Panc1 (cell line): ENCODE measurements at regions not wholly inside any gene's neighbourhood (a gene's known extent, or its start where the extent isn't known, plus 50 kb on each side); places are given as distances from the start of the nearest gene placed in this dataset.

Source experiments
- ATAC-seq: fragments of 200-7000 bp; cut with Tn5 transposase; 2 replicates; pipeline ENCODE4 v1.9.1; 2020; ENCODE audit warnings: mild to moderate bottlenecking, moderate library complexity
- BruUV-seq: library from RNA; stranded (reverse); fragments of 400-500 nt; replicated peaks from 2 replicates; lab custom pipeline; 2021; lab: Mats Ljungman, UMichigan
- CTCF ChIA-PET: fragments of 300-600 bp; sonication (Branson Sonifier 250); formaldehyde crosslinking; loops from one replicate; lab custom pipeline; 2022; ENCODE audit warnings: antibody characterized with exemption; lab: Charles Lee
- POLR2A ChIA-PET: fragments of 300-600 bp; sonication (Branson Sonifier 250); formaldehyde crosslinking; loops from one replicate; lab custom pipeline; 2022; ENCODE audit warnings: antibody characterized with exemption; lab: Charles Lee
- DNase-seq: peaks from one replicate; pipeline ENCODE4 v3.0.0-alpha.2; 2010; ENCODE audit warnings: low read depth, low spot score
- H3K27ac ChIP-seq: 2 replicates; pipeline ENCODE4 v1.5.1; 2011; ENCODE audit warnings: mild to moderate bottlenecking, low read length, inconsistent platforms
- H3K27me3 ChIP-seq: fragments of 200-500 bp; sonication (Bioruptor generic); 2 replicates; pipeline ENCODE4 v1.6.0; 2014; ENCODE audit warnings: low read length, inconsistent platforms; ENCODE audit not compliant: control insufficient read depth, insufficient read depth
- H3K36me3 ChIP-seq: fragments of 200-500 bp; sonication (Bioruptor generic); 2 replicates; pipeline ENCODE4 v1.5.1; 2014; ENCODE audit warnings: inconsistent platforms, mild to moderate bottlenecking, low read length, moderate library complexity; ENCODE audit not compliant: control insufficient read depth, insufficient read depth
- H3K4me1 ChIP-seq: 2 replicates; pipeline ENCODE4 v1.5.1; 2011; ENCODE audit warnings: inconsistent platforms, mild to moderate bottlenecking, low read length, moderate library complexity; ENCODE audit not compliant: control insufficient read depth, insufficient read depth
- H3K4me3 ChIP-seq, 2 experiments: 2 replicates each; pipeline ENCODE4 v1.5.1; 2011 to 2012; ENCODE audit warnings: low read depth in 2 of 2, low read length in 2 of 2, mild to moderate bottlenecking in 2 of 2, inconsistent platforms in 1 of 2, moderate library complexity in 1 of 2
- H3K9me3 ChIP-seq: fragments of 200-500 bp; sonication (Bioruptor generic); 2 replicates; pipeline ENCODE4 v1.5.1; 2014; ENCODE audit warnings: low read depth, mild to moderate bottlenecking, inconsistent platforms, low read length, moderate library complexity; ENCODE audit not compliant: control insufficient read depth, insufficient read depth
- POLR2AphosphoS5 ChIP-seq: IDR thresholded peaks from 2 replicates; pipeline ENCODE4 v1.6.1; 2012; ENCODE audit warnings: mild to moderate bottlenecking, low read depth, low read length, moderate library complexity
- SIN3A ChIP-seq: IDR thresholded peaks from 2 replicates; pipeline ENCODE4 v1.6.1; 2012; ENCODE audit warnings: low read depth, mild to moderate bottlenecking, low read length, moderate library complexity, borderline replicate concordance; ENCODE audit not compliant: insufficient read depth
- TCF7L2 ChIP-seq: IDR thresholded peaks from 2 replicates; pipeline ENCODE4 v1.6.1; 2011; ENCODE audit warnings: mild to moderate bottlenecking, low read depth, low read length, inconsistent platforms
- in situ Hi-C: cut with HindIII; loops from 2 replicates; pipeline ENCODE4 v1.10.0; 2016; ENCODE audit warnings: low sequenced_read_pairs, low pct_unique_long_range_greater_than_20kb
- intact Hi-C: fragments of 100-400 bp; cut with micrococcal nuclease; formaldehyde crosslinking; loops from one replicate; pipeline ENCODE4 v1.10.0; 2022; ENCODE audit not compliant: unreplicated experiment
- TF ChIP-seq, protein P1 (sequence below), 2 experiments: IDR thresholded peaks; 2 replicates each; pipeline ENCODE4 v1.6.1; 2011 to 2012; ENCODE audit warnings: low read depth in 2 of 2, control low read depth in 1 of 2, low read length in 1 of 2, mild to moderate bottlenecking in 1 of 2, moderate library complexity in 1 of 2; ENCODE audit not compliant: insufficient read depth in 1 of 2
- TF ChIP-seq, protein P2 (sequence below): fragments of 450-650 bp; IDR thresholded peaks from 2 replicates; pipeline ENCODE4 v1.5.1; 2017; ENCODE audit warnings: mild to moderate bottlenecking

DNA sequence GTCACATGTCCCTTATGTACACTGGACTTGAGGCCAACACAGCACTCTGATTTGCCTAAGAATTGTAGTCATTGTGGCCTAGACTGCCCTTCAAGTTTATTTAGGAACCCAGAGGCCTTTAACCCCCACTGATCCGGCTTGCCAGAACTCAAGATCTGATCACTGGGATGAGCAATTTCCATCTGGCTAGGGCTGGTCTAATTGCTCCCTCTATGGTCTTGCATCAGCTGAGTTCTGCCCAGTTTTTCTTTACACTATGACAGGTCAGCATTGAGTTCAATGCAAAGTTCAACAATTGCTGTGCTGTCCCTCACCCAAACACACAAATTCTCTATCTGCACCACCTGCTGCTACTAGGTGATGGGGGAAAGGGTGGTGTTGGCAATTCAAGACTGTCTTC, 146.9 kb upstream of the MDGA2 start:
- BruUV-seq = no TSS peak
- Histone ChIP-seq H3K36me3 (no peaks in the 10 kb centered on the region), H3K27me3 (no peaks in the 10 kb centered on the region), H3K27ac (no peak overlapping the region), H3K9me3 (no peaks in the 10 kb centered on the region), H3K4me3 (no peak overlapping the region), H3K4me1 (no peaks in the 10 kb centered on the region)
- TF ChIP-seq, protein P1, sequence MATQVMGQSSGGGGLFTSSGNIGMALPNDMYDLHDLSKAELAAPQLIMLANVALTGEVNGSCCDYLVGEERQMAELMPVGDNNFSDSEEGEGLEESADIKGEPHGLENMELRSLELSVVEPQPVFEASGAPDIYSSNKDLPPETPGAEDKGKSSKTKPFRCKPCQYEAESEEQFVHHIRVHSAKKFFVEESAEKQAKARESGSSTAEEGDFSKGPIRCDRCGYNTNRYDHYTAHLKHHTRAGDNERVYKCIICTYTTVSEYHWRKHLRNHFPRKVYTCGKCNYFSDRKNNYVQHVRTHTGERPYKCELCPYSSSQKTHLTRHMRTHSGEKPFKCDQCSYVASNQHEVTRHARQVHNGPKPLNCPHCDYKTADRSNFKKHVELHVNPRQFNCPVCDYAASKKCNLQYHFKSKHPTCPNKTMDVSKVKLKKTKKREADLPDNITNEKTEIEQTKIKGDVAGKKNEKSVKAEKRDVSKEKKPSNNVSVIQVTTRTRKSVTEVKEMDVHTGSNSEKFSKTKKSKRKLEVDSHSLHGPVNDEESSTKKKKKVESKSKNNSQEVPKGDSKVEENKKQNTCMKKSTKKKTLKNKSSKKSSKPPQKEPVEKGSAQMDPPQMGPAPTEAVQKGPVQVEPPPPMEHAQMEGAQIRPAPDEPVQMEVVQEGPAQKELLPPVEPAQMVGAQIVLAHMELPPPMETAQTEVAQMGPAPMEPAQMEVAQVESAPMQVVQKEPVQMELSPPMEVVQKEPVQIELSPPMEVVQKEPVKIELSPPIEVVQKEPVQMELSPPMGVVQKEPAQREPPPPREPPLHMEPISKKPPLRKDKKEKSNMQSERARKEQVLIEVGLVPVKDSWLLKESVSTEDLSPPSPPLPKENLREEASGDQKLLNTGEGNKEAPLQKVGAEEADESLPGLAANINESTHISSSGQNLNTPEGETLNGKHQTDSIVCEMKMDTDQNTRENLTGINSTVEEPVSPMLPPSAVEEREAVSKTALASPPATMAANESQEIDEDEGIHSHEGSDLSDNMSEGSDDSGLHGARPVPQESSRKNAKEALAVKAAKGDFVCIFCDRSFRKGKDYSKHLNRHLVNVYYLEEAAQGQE (IDR thresholded peaks at IDR 0.05; ENCODE audit: insufficient read depth in 1 of 2, low read depth in 2 of 2, low read length in 1 of 2) = no peak
- no peak for TF ChIP-seq POLR2AphosphoS5
- TF ChIP-seq SIN3A = no peak
- TF ChIP-seq TCF7L2 = no peak
- TF ChIP-seq, protein P2, sequence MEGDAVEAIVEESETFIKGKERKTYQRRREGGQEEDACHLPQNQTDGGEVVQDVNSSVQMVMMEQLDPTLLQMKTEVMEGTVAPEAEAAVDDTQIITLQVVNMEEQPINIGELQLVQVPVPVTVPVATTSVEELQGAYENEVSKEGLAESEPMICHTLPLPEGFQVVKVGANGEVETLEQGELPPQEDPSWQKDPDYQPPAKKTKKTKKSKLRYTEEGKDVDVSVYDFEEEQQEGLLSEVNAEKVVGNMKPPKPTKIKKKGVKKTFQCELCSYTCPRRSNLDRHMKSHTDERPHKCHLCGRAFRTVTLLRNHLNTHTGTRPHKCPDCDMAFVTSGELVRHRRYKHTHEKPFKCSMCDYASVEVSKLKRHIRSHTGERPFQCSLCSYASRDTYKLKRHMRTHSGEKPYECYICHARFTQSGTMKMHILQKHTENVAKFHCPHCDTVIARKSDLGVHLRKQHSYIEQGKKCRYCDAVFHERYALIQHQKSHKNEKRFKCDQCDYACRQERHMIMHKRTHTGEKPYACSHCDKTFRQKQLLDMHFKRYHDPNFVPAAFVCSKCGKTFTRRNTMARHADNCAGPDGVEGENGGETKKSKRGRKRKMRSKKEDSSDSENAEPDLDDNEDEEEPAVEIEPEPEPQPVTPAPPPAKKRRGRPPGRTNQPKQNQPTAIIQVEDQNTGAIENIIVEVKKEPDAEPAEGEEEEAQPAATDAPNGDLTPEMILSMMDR = no peak
- intact Hi-C loops (no loop called here), in situ Hi-C loops (no loop called here)
- ATAC-seq (no peak), DNase-seq (no peak)
- POLR2A ChIA-PET = no interaction called here
- CTCF ChIA-PET = no interaction called here

DNA sequence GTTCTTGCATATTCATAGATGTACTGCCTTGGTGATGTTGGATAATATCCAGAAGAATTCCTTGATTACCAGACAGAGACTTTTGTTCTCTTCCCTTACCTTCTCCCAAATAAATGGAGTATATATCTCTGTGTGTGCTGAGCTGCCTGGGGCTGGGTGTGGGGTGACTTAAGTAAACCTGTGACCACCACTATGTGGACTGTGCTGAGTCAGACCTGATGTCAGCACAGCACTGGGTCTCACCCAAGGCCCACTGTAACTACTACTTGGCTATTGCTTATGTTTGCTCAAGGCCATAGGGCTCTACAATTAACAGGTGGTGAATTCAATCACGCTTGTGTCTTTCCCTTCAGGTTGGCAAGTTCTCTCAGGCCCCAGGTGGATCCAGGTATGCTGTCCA, 145.7 kb upstream of the MDGA2 start:
- H3K9me3 ChIP-seq = no peaks in the 10 kb centered on the region
- no peaks in the 10 kb centered on the region for H3K4me1 ChIP-seq
- H3K27me3 ChIP-seq = no peaks in the 10 kb centered on the region
- POLR2A ChIA-PET = no interaction called here
- no peak overlapping the region for H3K27ac ChIP-seq
- no peak overlapping the region for H3K4me3 ChIP-seq
- no peaks in the 10 kb centered on the region for H3K36me3 ChIP-seq
- TF ChIP-seq POLR2AphosphoS5 (no peak), SIN3A (no peak)
- TF ChIP-seq, protein P2 = no peak
- no TSS peak for BruUV-seq
- in situ Hi-C loops (no loop called here), intact Hi-C loops (no loop called here)
- DNase-seq (no peak), ATAC-seq (no peak)
- CTCF ChIA-PET = no interaction called here

DNA sequence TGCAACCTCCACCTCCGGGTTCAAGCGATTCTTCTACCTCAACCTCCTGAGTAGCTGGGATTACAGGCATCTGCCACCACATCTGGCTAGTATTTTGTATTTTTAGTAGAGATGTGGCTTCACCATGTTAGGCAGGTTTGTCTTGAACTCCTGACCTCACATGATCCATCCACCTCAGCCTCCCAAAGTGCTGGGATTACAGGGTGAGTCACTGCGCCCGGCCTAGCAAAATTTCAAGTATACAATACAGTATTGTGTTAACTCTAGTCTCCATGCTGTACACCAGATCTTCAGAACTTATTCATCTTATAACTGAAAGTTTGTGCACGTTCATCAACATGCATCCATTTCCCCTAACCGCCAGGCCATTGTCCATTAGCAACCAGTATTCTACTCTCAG, 115.1 kb upstream of the MDGA2 start:
- Histone ChIP-seq H3K27ac (no peak overlapping the region), H3K4me1 (no peaks in the 10 kb centered on the region), H3K27me3 (no peaks in the 10 kb centered on the region), H3K4me3 (no peak overlapping the region), H3K36me3 (no peaks in the 10 kb centered on the region; the same call in 1 of the 2 replicates), H3K9me3 (no peaks in the 10 kb centered on the region)
- in situ Hi-C loops = no loop called here
- ChIA-PET POLR2A (no interaction called here), CTCF (no interaction called here)
- no peak for TF ChIP-seq POLR2AphosphoS5
- no peak for TF ChIP-seq SIN3A
- intact Hi-C loops = no loop called here
- DNase-seq = no peak
- no peak for ATAC-seq
- no TSS peak for BruUV-seq
